GM03348 (cell line): ENCODE measurements at regions not wholly inside any gene's neighbourhood (a gene's known extent, or its start where the extent isn't known, plus 50 kb on each side); places are given as distances from the start of the nearest gene placed in this dataset.
"Not testable (repeated sequence)": the region's sequence is repeated elsewhere in the genome, so short reads cannot be mapped to it uniquely, and the experiment has no call there.

ENCODE experiments used
- DNase-seq: peaks from one replicate; pipeline ENCODE4 v3.0.0; 2012; ENCODE audit warnings: low spot score

DNA sequence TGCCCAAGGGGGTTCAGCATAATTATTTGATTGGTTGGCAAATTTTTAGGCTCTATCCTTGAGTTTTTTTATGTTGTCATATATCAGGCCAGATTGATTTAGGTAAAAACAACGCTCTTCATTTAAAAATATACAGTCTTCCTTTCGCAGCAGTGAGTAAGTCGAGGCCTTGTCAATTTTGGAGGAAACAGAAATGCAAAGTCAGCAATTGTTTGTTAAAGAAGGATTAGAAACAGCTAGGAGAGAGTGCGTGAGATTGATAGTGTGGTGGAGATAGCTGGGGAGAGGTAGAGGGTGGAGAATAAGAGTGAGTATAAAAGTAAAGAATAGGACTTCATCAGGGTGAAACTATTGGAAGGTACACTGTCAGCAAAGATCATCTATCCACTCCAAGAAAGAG, 830.8 kb downstream of the LUZP2 start:
- no peak for DNase-seq

- no peak for DNase-seq
Observed at GRCh38 chr11:25339281-25339680, 842.4 kb downstream of the LUZP2 start.

GRCh38 chr11:25349537-25349936, 852.7 kb downstream of the LUZP2 start:
- no peak for DNase-seq

GRCh38 chr11:25350899-25351803, 854.3 kb downstream of the LUZP2 start:
- no peak for DNase-seq

DNA sequence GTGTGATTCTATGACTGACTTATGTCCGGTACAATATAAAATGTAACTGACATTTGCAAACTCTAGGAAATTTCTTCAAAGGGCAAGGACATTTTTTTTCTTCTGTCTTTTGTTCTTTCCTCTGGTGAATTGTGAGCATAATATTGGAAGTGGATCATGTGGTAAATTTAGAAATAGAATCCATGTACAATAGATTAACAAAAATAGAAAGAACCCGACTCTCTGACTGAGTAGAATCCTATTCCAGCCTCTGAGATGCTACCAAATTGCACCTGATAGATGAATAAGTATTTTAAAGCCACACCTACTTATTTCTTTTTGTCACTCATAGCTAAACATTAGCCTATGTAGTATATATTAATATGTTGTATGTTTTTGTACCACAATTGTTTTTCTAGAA, 860.3 kb downstream of the LUZP2 start:
- DNase-seq: no peak

DNA sequence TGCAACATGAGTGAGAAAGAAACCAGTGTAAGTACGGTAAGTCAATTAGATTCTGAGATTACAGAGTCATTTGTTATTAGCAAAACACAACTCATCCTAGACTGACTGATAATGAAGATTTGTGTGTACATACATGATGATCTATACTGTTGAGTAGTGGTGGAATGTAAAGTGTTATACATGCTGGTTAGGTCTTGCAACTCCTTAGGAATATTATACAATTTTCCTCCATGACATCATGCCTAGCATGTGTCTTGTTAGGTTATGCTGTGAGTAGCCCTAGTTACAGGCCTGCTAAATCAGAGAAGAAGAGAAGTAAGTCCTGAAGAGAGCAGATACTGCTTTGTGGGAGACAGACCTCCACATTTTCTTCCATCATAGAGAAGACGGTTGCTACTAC, 880.6 kb downstream of the LUZP2 start:
- DNase-seq: no peak

- no peak for DNase-seq
Observed at GRCh38 chr11:25396847-25397246, 900.0 kb downstream of the LUZP2 start.

GRCh38 chr11:25408146-25408545, 911.3 kb downstream of the LUZP2 start:
- DNase-seq: no peak

GRCh38 chr11:25415793-25416192, 916.1 kb upstream of the ANO3 start:
- DNase-seq: no peak

DNA sequence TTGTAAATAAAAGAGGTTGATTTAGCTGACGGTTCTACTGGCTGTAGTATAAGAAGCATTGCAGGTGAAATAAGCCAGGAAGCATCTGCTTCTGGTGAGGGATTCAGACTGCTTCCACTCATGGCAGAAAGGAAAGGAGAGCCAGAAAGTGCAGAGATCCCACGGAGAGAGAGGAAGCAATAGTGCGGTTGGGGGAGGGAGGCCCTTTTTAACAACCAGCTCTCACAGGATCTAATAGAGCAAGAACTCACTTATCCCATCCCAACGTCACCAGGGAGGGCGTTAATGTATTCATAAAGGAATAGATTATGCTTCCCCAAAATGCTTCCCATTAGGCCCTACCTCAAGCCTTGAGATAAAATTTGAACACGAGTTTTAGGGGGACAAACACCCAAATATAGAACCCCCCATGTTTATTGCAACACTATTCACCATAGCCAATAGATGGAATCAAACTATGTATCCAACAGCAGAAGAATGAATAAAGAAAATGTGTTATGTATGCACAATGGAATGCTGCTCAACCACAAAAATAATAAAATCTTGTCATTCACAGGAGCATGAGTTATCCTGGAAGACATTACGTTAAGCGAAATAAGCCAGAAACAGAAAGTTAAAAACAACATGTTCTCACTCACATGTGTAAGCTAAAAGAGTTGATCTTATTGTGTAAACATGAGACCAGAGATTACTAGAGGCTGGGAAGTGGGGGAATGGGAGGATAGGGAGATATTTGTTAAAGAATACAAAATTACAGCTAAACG, 908.3 kb upstream of the ANO3 start:
- no peak for DNase-seq

DNA sequence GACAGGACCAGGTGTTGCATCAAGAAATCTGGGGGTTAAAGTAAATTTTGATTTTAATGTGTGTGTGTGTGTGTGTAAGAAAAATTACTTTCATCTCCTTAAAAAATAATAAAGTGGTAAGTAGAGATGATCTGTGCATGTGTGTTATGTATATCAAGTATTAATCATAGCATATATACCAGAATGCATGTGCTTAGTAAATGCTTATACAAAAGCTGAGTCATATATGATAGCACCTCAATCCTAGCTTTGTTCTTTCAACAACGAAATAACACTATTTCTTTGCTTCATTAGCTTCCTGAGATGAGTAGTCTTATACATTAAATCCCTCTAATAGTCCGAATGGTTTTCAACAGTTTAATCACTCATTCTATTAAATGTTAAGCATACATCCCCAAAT, 899.6 kb upstream of the ANO3 start:
- no peak for DNase-seq

DNA sequence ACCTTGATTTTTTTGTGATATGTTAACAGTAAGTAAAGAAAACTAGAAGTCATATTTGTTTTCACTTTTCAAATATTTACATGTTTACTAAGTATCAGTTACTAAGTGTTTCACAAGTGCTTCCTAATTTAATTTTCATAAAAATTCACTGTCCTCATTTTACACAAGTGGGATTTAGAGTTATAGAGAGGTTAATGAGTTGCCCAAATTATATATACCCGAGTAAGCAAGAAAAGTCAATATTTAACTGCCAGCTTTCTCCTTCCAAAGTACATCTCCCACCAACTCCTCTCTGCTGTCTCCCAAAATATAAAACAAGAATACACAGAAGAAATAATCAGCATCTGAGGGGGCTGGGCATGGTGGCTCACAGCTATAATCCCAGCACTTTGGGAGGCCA, 896.7 kb upstream of the ANO3 start:
- DNase-seq: no peak

- no peak for DNase-seq
Observed at GRCh38 chr11:25436326-25436725, 895.6 kb upstream of the ANO3 start.

DNA sequence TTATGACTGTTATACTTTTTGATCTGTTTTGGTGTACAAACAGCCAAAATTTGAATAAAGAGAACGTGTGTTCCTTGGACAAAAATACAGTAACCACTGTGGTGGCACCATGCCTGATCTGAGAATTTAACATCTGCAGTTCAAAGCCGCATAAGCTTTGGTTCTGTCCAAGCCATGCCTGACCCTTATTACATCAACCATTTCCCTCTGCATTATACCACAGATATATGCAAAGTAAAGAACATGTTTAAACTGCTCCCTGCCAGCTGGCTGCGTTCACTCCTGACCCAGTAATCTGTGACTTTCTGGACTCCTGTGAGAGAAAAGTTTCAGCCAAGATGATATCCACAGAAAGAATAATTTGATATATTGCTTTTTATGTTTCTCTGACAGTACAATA, 890.5 kb upstream of the ANO3 start:
- no peak for DNase-seq

DNA sequence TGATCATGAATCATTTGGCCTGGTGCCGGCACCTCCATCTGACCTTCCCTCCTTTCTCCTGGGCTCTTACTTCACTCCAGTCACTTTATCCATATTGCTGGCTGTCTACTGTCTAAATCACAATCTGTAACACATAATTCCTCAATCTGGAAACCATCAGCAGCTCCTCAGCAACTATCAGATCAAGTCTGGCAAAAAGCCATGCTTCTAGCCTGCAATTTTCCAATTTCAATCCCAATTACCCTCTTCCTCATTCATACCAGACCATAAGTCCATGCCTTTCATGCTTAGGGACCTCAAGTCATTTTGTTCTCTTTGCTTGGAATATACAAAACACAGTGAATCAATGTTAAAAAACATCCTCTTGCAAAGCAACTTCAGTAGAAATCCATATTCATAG, 882.8 kb upstream of the ANO3 start:
- DNase-seq: no peak

DNA sequence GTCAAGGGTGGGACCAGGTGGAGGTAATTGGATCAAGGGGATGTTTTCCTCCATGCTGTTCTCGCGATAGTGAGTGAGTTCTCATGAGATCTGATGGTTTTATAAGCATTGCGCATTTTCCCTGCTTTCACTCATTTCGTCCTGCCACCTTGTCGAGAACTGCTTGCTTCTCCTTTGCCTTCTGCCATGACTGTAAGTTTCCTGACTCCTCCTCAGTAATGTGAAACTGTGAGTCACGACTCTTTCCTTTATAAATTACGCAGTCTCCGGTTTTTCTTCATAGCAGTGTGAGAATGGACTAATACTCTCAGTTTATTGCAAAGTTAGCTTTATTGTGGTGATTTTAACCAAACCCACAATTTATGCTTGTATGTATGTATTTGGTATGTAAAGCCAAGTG, 878.5 kb upstream of the ANO3 start:
- DNase-seq: no peak

DNA sequence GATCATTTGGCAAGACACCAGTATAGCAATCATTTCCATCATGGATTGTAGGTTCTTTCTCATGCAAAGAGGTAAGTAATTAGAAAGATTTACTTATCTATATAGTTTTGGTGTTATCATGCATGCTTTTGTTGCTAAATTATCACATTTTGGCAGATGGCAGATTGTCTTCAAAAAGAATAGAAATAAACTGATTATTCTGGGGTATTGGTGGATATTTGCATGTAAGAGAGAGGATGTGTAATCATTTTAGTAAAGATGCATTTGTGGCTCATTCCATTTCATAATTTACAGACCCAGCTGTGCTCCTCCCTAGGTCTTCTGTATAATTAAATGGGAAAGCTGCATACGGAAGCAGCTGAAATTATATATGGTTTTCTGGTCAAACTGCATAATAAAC, 875.7 kb upstream of the ANO3 start:
- DNase-seq: no peak

DNA sequence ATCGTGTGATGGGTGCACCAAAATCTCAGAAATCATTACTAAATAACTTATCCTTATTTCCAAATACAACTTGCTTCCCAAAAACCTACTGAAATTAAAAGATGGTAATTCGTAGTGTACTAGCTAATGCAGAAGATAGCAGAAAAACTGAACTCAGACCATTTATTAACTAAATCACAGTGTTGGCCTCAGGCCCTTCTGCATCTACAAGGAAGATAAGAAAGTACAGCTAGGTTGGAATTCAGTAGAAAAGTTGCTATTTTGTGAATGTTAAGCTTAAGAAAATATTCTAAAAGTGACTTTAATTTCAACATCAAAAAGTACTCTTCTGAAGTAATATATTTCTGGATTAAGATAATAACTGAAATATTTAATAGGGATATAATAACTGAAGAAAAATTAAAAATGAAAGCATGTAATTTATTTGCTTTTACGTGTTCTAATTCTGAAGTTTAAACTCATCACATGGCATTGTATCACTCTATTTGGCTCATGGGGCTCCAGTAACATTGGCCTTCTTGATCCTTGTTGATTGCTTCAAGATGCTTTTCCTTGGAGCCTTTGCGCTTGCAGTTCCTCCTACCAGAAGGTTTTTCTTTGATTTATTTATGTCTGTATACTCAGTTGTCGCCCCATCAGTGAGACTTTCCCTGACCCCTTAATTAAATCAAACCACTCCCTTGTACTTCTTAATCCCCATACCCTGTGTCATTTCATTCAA, 847.9 kb upstream of the ANO3 start:
- no peak for DNase-seq

- no peak for DNase-seq
Observed at GRCh38 chr11:25485315-25485714, 846.6 kb upstream of the ANO3 start.

DNA sequence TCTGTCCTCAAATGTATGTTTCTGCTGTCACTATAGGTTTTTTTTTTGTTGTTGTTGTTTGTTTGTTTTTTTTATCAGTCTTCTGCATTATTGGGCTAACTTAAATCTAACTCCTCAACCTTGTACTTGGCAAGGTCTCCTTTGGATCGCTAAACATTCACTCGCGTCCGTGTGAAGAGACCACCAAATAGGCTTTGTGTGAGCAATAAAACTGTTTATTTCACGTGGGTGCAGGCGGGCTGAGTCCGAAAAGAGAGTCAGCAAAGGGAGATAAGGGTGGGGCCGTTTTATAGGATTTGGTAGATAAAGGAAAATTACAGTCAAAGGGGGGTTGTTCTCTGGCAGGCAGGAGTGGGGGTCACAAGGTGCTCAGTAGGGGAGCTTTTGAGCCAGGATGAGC, 845.6 kb upstream of the ANO3 start:
- DNase-seq: not testable (repeated sequence)

DNA sequence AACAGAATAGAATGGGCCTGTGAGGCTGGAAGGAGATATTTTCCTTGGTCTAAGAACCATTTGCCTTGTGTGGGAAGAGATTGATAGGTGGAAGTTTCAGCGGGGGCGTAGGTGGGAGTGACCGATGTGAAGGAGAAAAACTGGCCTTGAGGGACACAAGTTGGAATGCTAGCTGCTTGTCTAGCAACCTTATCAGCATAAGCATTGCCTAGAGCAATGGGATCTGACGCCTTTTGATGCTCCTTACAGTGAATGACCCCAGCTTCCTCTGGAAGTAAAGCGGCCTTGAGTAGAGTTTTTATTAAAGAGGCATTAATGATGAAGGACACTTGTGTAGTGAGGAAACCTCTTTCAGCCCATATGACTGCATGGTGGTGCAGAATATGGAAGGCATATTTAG, 843.8 kb upstream of the ANO3 start:
- not testable (repeated sequence) for DNase-seq

GRCh38 chr11:25501426-25501825, 830.5 kb upstream of the ANO3 start:
- DNase-seq: not testable (repeated sequence)

DNA sequence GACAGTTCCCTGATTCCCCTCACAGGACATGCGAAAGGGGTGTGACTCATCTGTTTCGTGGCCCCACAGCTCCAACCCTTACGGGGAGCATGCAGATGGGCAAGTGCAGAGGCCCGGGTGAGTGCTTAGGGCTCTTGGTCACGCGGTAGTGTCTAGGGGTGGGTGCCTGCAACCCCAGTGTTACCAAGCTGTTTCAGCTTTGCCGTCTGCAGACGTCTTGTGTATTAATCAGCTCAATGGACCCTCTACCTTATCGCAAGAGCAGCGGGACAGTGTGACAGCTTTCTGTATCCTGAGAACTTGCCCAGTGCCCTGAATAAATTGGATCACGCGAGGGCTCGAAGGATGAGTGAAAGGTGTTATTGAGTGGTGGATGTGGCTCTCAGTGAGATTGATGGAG, 816.4 kb upstream of the ANO3 start:
- DNase-seq: no peak
